ENCODE measurements at regions not wholly inside any gene's neighbourhood (a gene's known extent, or its start where the extent isn't known, plus 50 kb on each side); places are given as distances from the start of the nearest gene placed in this dataset.

- TF ChIP-seq CTCF (IDR thresholded peaks at IDR 0.05) (no peak), POLR2A (IDR thresholded peaks at IDR 0.05) (no peak)
- intact Hi-C loops (cut with DNase I), result no loop called here
- no peaks in the 10 kb centered on the region for H3K27me3 ChIP-seq
- no peak overlapping the region for H3K4me3 ChIP-seq
- WGBS, 2 donors, result 61 to 83% methylated on average over 3 of the region's 3 CpGs
- no peaks in the 10 kb centered on the region for H3K9me3 ChIP-seq
- no peak overlapping the region for H3K27ac ChIP-seq
- no peak for DNase-seq
- no peaks in the 10 kb centered on the region for H3K36me3 ChIP-seq
- H3K4me1 ChIP-seq, result peaks cover 0 to 19% (median 9%) of the 10 kb centered on the region in 3 donors
Measured at GRCh38 chr2:161048317-161048716, 111.9 kb upstream of the TANK start.

- Histone ChIP-seq H3K36me3 (no peaks in the 10 kb centered on the region), H3K27me3 (no peaks in the 10 kb centered on the region), H3K27ac (no peak overlapping the region), H3K4me3 (no peak overlapping the region), H3K4me1 (peaks cover 0 to 7% (median 6%) of the 10 kb centered on the region in 3 donors), H3K9me3 (no peaks in the 10 kb centered on the region)
- DNase-seq, result no peak
- WGBS, 2 donors, result 86 to 91% methylated on average over 1 of the region's 1 CpG
- intact Hi-C loops (cut with DNase I), result no loop called here
- no peak for TF ChIP-seq POLR2A (IDR thresholded peaks at IDR 0.05)
- TF ChIP-seq CTCF (IDR thresholded peaks at IDR 0.05), result no peak
Measured at GRCh38 chr2:161049559-161049958, 110.7 kb upstream of the TANK start.

- Histone ChIP-seq H3K27me3 (no peaks in the 10 kb centered on the region), H3K27ac (no peak overlapping the region), H3K4me3 (no peak overlapping the region), H3K4me1 (no peaks in the 10 kb centered on the region), H3K9me3 (peaks cover 0 to 10% (median 0%) of the 10 kb centered on the region in 3 donors), H3K36me3 (no peaks in the 10 kb centered on the region)
- 45 to 54% methylated on average over 1 of the region's 1 CpG for WGBS, 2 donors
- TF ChIP-seq POLR2A (IDR thresholded peaks at IDR 0.05) (no peak), CTCF (IDR thresholded peaks at IDR 0.05) (no peak)
- no peak for DNase-seq
- intact Hi-C loops (cut with DNase I), result no loop called here
Measured at GRCh38 chr2:161052214-161052613, 108.0 kb upstream of the TANK start.

- H3K27ac ChIP-seq, result no peak overlapping the region
- H3K9me3 ChIP-seq, result peaks cover 0 to 10% (median 0%) of the 10 kb centered on the region in 3 donors
- no peaks in the 10 kb centered on the region for H3K36me3 ChIP-seq
- intact Hi-C loops (cut with DNase I), result no loop called here
- H3K4me1 ChIP-seq, result peaks cover 0 to 5% (median 0%) of the 10 kb centered on the region in 3 donors
- H3K4me3 ChIP-seq, result no peak overlapping the region
- TF ChIP-seq POLR2A (IDR thresholded peaks at IDR 0.05) (no peak), CTCF (IDR thresholded peaks at IDR 0.05) (no peak)
- H3K27me3 ChIP-seq, result no peaks in the 10 kb centered on the region
- no peak for DNase-seq
Measured at GRCh38 chr2:161055289-161055688, 104.9 kb upstream of the TANK start.

GRCh38 chr2:161059388-161059787 is 100.8 kb upstream of the TANK start:
- Histone ChIP-seq H3K4me1 (peaks cover 5 to 25% (median 8%) of the 10 kb centered on the region in 3 donors), H3K27me3 (no peaks in the 10 kb centered on the region), H3K36me3 (no peaks in the 10 kb centered on the region), H3K9me3 (peaks cover 0 to 10% (median 0%) of the 10 kb centered on the region in 3 donors), H3K4me3 (no peak overlapping the region), H3K27ac (no peak overlapping the region)
- TF ChIP-seq CTCF (IDR thresholded peaks at IDR 0.05), result no peak
- TF ChIP-seq POLR2A (IDR thresholded peaks at IDR 0.05), result no peak
- intact Hi-C loops (cut with DNase I), result no loop called here
- 91% methylated on average over 1 of the region's 1 CpG for WGBS, 2 donors
- no peak for DNase-seq

Measured in esophagus squamous epithelium (tissue), 5 donors.